H54 (cell line): ENCODE measurements at regions not wholly inside any gene's neighbourhood (a gene's known extent, or its start where the extent isn't known, plus 50 kb on each side); places are given as distances from the start of the nearest gene placed in this dataset.
"Not testable (repeated sequence)": the region's sequence is repeated elsewhere in the genome, so short reads cannot be mapped to it uniquely, and the experiment has no call there.

Experiments
- DNase-seq: peaks from one replicate; pipeline ENCODE4 v3.0.0; 2011; ENCODE audit warnings: low spot score, mixed read lengths; ENCODE audit not compliant: insufficient read length
- FAIRE-seq: peaks from 3 replicates; lab custom pipeline; 2011; peaks lifted over from hg19 to GRCh38; lab: Jason Lieb, UNC
- POLR2A ChIP-seq: IDR thresholded peaks from 2 replicates; pipeline ENCODE4 v1.6.1; 2011; ENCODE audit warnings: low read depth, mild to moderate bottlenecking, low read length

DNA sequence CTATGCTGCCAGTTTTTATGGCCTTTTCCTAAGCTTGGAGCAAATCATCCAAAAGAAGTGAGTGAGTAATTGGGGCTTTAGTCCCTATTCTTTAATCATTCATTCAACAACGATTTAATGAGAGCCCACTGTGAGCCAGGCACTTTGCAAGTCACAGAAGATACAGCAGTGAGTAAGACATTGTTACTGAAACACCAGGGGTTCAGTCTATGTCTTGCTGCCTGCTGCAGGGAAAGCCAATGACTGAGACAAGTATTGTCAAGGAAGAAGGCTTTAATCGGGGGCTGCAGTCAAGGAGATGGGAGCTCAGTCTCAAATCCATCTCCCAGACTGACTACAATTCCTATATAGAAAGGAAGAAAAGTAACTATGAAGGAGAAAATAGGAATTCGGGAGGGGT is 228.3 kb downstream of the FAM181B start:
- no peak for TF ChIP-seq POLR2A
- DNase-seq: no peak
- no peak for FAIRE-seq

DNA sequence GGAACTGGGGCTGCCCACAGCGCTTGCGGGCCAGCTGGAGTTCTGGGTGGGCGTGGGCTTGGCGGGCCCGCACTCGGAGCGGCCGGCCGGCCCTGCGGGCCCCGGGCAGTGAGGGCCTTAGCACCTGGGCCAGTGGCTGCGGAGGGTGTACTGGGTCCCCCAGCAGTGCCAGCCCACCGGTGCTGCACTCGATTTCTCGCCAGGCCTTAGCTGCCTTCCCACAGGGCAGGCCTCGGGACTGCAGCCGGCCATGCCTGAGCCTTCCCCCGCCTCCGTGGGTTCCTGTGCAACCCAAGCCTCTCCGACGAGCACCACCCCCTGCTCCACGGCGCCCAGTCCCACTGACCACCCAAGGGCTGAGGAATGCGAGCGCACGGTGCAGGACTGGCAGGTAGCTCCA is 232.5 kb downstream of the FAM181B start:
- not testable (repeated sequence) for DNase-seq, FAIRE-seq

DNA sequence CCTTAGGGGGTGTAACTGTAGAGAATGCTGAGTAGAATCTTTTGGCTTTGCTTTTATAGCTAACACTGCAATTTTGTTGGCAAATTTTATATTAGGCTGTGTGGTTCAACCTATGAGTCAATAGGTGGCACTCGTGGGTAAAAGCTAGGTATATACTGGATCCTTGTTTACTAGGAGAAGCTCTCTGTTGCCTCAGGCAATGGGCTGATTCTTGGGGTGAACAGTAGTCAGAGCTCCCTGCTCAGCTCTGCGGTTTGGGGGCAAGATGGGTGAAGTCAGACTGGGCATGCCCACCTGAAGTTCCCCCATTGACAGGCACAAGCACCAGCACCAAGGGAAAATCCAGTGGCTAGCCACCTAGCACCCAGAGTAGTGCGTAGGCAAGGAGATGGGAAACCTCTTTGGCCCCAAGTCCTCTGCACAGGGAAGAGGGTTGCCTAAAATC is 238.7 kb downstream of the FAM181B start:
- no peak for TF ChIP-seq POLR2A
- DNase-seq (peak; percentile 9), FAIRE-seq (no peak)

DNA sequence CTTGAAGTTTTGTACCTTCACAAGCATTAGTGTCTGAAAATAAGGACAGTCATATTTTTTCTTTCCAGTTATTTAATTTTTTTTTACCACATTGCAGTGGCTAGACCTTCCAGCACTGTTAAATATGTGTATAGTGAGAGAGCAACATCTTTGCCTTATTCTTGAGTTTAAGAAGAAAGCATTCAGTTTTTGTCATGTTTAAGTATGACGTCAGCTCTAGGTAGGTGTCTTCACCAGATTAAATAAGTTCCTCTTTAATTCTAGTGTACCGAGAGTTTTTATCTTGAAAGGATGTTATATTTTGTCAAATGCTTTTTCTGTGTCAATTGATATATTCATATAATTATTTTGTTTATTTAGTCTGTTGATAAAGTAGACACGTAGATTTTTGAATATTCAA is 258.8 kb downstream of the FAM181B start:
- TF ChIP-seq POLR2A: no peak
- no peak for FAIRE-seq
- no peak for DNase-seq

DNA sequence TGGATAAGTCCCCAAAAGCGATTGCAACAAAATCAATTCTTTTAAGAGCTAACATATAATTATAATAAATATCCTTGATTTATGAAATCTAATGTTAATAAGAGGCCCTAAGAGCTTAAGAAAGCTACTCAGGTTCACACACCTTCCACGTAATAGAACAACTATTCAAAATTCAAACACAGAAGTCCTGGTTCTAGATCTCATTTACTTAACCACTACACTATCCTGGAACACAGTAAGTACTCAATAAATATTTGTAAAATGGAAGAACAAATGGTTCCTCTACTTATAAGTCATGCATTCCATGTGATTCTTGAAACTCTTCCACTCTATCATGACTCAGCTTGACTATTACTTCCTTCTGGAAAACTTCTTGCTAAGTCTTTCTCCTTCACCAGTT is 268.2 kb downstream of the FAM181B start:
- FAIRE-seq (no peak), DNase-seq (no peak)
- TF ChIP-seq POLR2A: no peak

DNA sequence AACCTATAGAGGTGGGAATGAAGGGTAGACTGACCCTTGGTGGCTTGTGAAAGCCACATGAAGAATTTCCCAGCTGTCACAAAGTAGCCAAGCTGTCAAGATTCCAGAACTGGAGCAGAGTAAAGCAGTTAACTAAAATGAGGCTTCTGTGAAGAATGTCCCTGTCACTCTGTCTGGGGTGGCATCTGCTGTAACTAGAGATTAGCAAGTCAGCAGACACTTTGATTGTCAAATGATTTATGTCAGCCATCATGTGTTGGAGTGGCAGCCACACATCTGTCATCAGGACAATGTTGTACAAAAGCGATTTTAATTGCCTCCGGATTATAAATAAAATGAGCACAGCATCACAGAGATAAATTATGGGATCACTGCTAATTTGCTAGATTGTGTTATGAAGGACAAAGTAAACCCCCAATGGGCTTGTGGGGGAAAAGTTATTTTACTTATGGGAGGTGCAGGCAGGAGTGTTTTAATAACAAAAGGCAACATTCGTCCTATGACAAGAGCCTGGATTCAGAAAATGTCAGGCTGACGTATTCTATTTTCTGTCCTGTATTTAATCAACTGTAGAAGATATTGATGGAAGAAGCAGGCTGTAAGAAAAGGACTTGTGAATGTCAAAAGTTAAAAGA is 270.9 kb downstream of the FAM181B start:
- TF ChIP-seq POLR2A: no peak
- DNase-seq (no peak), FAIRE-seq (no peak)

DNA sequence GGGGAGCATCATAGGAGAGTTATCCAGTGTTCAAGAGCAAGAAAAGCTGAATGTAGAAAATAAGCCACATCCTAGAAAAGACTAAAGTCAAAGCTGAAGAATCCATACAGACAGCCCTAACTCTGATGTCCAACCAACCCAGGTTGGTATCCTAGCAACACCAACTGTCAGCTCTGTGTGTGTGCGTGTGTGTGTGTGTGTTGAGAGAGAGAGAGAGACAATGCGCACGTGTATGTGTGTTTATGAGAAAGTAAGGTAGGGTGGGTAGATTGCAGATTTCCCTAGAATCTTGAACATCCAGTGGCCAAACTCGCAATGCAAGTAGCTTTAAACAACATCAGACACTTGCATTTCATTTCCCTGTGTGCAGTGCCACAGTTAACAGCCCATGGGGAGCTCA is 274.9 kb downstream of the FAM181B start:
- TF ChIP-seq POLR2A: no peak
- FAIRE-seq (no peak), DNase-seq (no peak)

DNA sequence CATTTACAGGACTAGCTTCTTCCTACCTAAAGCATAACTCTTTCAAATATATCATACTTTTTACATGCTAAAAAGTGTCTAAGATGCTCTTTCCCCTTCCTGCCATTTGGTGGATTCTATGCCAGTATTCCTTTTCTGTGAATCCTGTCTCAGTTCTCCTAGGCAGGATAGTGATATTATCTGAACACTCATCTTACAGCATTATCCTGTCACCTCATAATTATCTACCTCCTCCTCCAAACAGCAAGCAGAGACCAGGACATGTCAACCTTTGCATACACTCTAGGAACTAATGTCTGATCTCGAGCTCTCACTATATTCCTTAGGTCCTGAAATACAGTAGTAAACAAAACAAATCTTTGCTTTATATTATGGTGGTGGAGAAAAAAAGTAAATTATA is 275.5 kb downstream of the FAM181B start:
- no peak for TF ChIP-seq POLR2A
- DNase-seq: no peak
- FAIRE-seq: no peak

DNA sequence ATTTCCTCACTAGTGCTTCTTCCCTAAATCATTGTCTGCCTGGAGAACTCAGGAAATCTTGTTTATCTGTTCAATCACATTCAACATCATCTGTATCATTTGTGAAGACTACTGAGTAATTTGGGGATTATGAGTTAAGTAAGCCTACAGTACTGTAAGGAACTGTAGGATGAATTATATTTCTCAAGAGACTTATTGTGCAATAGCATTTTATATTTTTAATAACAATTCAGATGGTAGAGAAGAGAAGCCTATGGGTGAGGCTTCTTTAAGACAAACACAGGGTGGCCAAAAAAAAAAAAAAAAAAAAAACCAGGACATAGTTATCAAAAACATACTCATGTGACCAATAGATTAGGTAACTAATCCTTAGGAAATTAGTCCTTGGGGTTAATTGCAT is 282.7 kb downstream of the FAM181B start:
- TF ChIP-seq POLR2A: no peak
- no peak for DNase-seq
- FAIRE-seq: no peak

DNA sequence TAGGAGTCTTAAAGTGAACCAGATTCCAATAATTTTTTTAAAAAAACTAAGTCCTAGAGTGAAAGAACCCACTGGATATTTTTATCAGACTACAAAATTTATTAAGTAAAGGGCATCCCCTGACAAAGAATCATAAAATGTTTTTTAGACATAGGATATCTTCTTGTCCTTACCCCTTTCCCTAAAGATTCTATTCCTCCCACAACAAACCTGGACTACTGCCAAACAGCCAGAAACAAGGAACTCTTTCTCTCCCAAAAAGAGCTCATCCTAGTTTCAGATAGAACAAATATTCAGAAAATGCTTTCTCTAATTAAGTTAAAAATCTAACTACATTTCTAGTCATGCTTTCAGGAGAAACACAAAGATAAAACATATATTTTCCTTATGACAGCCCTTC is 327.1 kb downstream of the FAM181B start:
- no peak for TF ChIP-seq POLR2A
- DNase-seq: no peak
- FAIRE-seq: no peak

DNA sequence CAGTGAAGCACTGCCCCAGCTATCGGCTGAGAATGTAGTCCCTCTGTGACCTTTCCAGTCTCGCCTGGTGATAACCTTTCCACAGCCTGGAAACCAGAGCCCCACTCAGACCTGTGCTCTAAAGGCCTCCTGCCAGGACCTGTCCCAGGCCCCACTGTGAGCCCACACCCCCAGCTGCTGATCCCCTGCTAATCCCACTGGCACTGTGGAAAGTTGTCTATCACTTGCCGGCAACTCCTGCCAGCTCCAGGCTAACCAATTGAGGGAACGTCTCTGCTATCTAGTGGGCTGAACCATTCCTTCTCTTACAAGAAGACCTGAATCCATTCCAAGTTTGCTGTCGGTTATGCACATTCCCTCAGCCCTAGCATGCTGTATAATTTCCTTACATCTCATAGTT is 328.2 kb downstream of the FAM181B start:
- DNase-seq (no peak), FAIRE-seq (no peak)
- TF ChIP-seq POLR2A: no peak

DNA sequence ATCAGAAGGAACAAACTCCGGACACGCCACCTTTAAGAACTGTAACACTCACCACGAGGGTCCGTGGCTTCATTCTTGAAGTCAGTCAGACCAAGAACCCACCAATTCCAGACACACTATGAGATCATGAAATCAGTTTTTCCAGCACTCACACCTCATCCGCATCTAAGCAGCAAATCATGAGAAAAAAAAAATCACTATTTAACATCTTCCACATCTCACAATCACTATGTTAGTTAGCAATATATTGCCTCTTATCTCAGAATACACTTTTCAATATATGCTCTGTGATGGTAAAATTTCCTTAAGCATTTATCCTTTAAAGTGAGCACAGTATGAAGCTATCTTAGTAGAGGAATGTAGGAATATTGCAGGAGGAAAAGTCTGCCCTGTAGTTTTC is 328.7 kb downstream of the FAM181B start:
- DNase-seq: no peak
- no peak for FAIRE-seq
- TF ChIP-seq POLR2A: no peak

DNA sequence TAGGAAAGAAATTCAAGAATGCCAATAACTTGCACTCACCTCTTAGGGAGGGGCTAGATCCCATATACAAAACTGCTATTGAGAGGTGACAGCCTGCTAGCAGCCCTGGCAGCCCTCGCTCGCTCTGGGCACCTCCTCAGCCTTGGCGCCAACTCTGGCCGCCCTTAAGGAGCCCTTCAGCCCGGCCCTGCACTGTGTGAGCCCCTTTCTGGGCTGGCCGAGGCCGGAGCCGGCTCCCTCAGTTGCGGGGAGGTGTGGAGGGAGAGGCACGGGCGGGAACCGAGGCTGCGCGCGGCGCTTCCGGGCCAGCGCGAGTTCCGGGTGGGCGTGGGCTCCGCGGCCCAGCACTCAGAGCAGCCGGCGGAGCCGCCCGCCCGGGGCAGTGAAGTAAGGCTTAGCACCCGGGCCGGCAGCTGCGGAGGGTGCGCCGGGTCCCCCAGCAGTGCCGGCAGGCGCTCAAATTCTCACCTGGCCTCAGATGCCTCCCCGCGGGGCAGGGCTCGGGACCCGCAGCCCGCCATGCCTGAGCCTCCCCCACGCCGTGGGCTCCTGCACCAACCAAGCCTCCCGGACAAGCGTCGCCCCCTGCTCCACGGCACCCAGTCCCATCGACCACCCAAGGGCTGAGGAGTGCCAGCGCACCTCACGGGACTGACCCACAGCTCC is 329.9 kb downstream of the FAM181B start:
- DNase-seq (no peak), FAIRE-seq (no peak)
- TF ChIP-seq POLR2A: no peak

DNA sequence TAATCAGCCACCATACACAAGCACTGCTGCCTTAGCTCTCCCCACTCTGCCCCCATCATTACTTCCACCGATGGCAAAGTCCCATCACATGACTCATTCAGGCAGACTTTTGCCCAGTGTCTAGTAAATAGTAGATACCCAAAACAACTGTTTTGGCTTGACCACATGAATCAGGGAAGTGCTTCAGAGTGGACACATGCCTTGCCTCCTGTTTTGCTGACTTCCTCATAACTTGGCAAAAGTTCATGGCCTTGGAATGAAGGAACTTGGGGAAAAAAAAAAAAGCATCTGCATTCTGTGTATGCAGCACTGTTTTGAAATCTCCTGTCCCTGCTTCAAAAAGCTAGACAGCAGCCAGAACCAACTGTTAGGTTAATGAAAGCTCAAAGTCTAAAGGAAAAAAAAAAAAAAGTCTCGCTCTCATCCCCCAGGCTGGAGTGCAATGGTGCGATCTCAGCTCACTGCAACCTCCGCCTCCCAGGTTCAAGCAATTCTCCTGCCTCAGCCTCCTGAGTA is 335.3 kb downstream of the FAM181B start:
- FAIRE-seq: no peak
- TF ChIP-seq POLR2A: no peak

DNA sequence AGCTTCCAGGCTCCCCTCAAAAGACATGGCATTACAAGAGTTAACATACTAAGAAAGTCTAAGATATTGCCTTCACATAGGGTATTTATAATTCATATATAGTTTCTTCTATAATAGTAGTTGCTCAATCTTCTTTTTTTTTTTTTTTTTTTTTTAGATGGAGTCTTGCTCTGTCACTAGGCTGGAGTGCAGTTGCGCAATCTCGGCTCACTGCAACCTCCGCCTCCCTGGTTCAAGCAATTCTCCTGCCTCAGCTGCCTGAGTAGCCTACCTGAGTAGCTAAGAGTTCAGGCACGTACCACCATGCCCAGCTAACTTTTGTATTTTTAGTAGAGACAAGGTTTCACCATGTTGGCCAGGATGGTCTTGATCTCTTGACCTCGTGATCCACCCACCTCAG is 337.0 kb downstream of the FAM181B start:
- not testable (repeated sequence) for FAIRE-seq, DNase-seq

More for the DNA sequence above, 335.3 kb downstream of the FAM181B start:
- no peak for DNase-seq
